ENCODE measurements at regions not wholly inside any gene's neighbourhood (a gene's known extent, or its start where the extent isn't known, plus 50 kb on each side); places are given as distances from the start of the nearest gene placed in this dataset.

GRCh38 chr18:65415098-65415497 is 335.7 kb upstream of the CDH7 start:
- no peak for ATAC-seq

GRCh38 chr18:65414501-65414900 is 336.3 kb upstream of the CDH7 start:
- TF ChIP-seq TOX (CRISPR knock-in tag; IDR thresholded peaks at IDR 0.05; ENCODE audit: borderline replicate concordance): no peak
- TF ChIP-seq ISL1 (CRISPR knock-in tag; IDR thresholded peaks at IDR 0.05): no peak
- TF ChIP-seq ZNF8 (CRISPR knock-in tag; IDR thresholded peaks at IDR 0.05): no peak
- TF ChIP-seq ZNF70 (CRISPR knock-in tag; IDR thresholded peaks at IDR 0.05): no peak
- TF ChIP-seq PPARA (CRISPR knock-in tag; IDR thresholded peaks at IDR 0.05; ENCODE audit: borderline replicate concordance): no peak
- TF ChIP-seq BACH2 (CRISPR knock-in tag; IDR thresholded peaks at IDR 0.05; ENCODE audit: borderline replicate concordance): no peak
- no peak for TF ChIP-seq ESRRG (CRISPR knock-in tag; IDR thresholded peaks at IDR 0.05)
- no peak for TF ChIP-seq CREB5 (CRISPR knock-in tag; IDR thresholded peaks at IDR 0.05; ENCODE audit: low read depth)
- no peak for TF ChIP-seq OSR1 (CRISPR knock-in tag; IDR thresholded peaks at IDR 0.05)
- TF ChIP-seq PATZ1 (CRISPR knock-in tag; IDR thresholded peaks at IDR 0.05; ENCODE audit: borderline replicate concordance): no peak
- TF ChIP-seq TCF4 (CRISPR knock-in tag; IDR thresholded peaks at IDR 0.05; ENCODE audit: borderline replicate concordance): no peak
- no peak for TF ChIP-seq GLIS3 (CRISPR knock-in tag; IDR thresholded peaks at IDR 0.05)
- TF ChIP-seq SNAI2 (CRISPR knock-in tag; IDR thresholded peaks at IDR 0.05): no peak
- TF ChIP-seq TSHZ2 (CRISPR knock-in tag; IDR thresholded peaks at IDR 0.05): no peak
- TF ChIP-seq CSRNP3 (CRISPR knock-in tag; IDR thresholded peaks at IDR 0.05): no peak
- ATAC-seq: no peak

More at GRCh38 chr18:65415098-65415497, 335.7 kb upstream of the CDH7 start:
- TF ChIP-seq OSR1 (CRISPR knock-in tag; IDR thresholded peaks at IDR 0.05): no peak
- TF ChIP-seq PPARA (CRISPR knock-in tag; IDR thresholded peaks at IDR 0.05; ENCODE audit: borderline replicate concordance): no peak
- no peak for TF ChIP-seq POU6F1 (CRISPR knock-in tag; IDR thresholded peaks at IDR 0.05; ENCODE audit: borderline replicate concordance, low read depth)
- TF ChIP-seq ISL1 (CRISPR knock-in tag; IDR thresholded peaks at IDR 0.05): no peak
- no peak for TF ChIP-seq BACH2 (CRISPR knock-in tag; IDR thresholded peaks at IDR 0.05; ENCODE audit: borderline replicate concordance)
- TF ChIP-seq ZFP30 (CRISPR knock-in tag; IDR thresholded peaks at IDR 0.05): no peak
- TF ChIP-seq PATZ1 (CRISPR knock-in tag; IDR thresholded peaks at IDR 0.05; ENCODE audit: borderline replicate concordance): no peak

GRCh38 chr18:65411061-65411460 is 339.8 kb upstream of the CDH7 start:
- no peak for TF ChIP-seq RARB (CRISPR knock-in tag; IDR thresholded peaks at IDR 0.05)
- no peak for TF ChIP-seq POU6F1 (CRISPR knock-in tag; IDR thresholded peaks at IDR 0.05; ENCODE audit: borderline replicate concordance, low read depth)
- no peak for TF ChIP-seq OSR1 (CRISPR knock-in tag; IDR thresholded peaks at IDR 0.05)
- TF ChIP-seq TCF4 (CRISPR knock-in tag; IDR thresholded peaks at IDR 0.05; ENCODE audit: borderline replicate concordance): no peak
- no peak for TF ChIP-seq ARNTL (CRISPR knock-in tag; IDR thresholded peaks at IDR 0.05; ENCODE audit: borderline replicate concordance, low read depth)
- ATAC-seq: no peak
